Activated T-helper 17 cell treated with anti-CD3 and anti-CD28 coated beads, Interleukin-2, amount 50 U/mL, for 72 hours (primary cell): ENCODE measurements at regions not wholly inside any gene's neighbourhood (a gene's known extent, or its start where the extent isn't known, plus 50 kb on each side); places are given as distances from the start of the nearest gene placed in this dataset.
"Not testable (repeated sequence)": the region's sequence is repeated elsewhere in the genome, so short reads cannot be mapped to it uniquely, and the experiment has no call there.

Experiments used
- ATAC-seq: fragments of 150-1000 bp; cut with Tn5 transposase; replicated peaks from 2 replicates; pipeline ENCODE4 v1.10.0; 2021; ENCODE audit warnings: mild to moderate bottlenecking, moderate library complexity
- H3K27ac Mint-ChIP-seq: one replicate; pipeline ENCODE4 v1.8.0; 2022; ENCODE audit warnings: mixed read lengths
- H3K27me3 Mint-ChIP-seq: one replicate; pipeline ENCODE4 v1.8.0; 2022; ENCODE audit warnings: mixed read lengths
- H3K36me3 Mint-ChIP-seq: one replicate; pipeline ENCODE4 v1.8.0; 2022; ENCODE audit warnings: low read depth, mild to moderate bottlenecking, mixed read lengths
- H3K4me1 Mint-ChIP-seq: one replicate; pipeline ENCODE4 v1.8.0; 2022; ENCODE audit warnings: mixed read lengths
- H3K4me3 Mint-ChIP-seq: one replicate; pipeline ENCODE4 v1.8.0; 2022; ENCODE audit warnings: mild to moderate bottlenecking, mixed read lengths
- H3K9me3 Mint-ChIP-seq: one replicate; pipeline ENCODE4 v1.8.0; 2022; ENCODE audit warnings: mixed read lengths

- H3K27ac Mint-ChIP-seq: peak overlapping the region; percentile 83
- H3K4me1 Mint-ChIP-seq: peaks cover 38% of the 10 kb centered on the region
- H3K9me3 Mint-ChIP-seq: peaks cover 4% of the 10 kb centered on the region
- ATAC-seq: peak; percentile 92
- peak overlapping the region; percentile 70 for H3K4me3 Mint-ChIP-seq
- H3K36me3 Mint-ChIP-seq: no peaks in the 10 kb centered on the region
- H3K27me3 Mint-ChIP-seq: no peaks in the 10 kb centered on the region
These were observed 49.7 kb downstream of the SIPA1L2 start for GRCh38 chr1:232579958-232580941.

DNA sequence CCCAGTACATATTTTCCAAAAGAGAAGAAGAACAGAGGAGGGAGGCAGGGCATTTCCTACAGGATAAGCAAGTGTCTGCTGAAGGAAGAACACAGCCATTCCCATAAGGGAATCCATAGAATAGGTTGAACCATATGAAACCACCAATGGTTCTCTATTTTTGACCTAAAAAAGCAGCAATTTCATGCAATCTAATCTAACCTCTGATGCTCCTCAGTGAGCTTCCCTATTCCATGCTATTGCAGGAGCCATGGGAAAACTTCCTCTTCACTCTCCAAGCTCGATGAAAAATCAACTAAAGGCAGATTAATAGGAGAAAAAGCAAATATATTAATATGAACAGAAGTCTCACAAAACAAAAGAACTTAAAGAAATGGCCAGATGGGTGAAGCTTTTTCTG is 50.5 kb downstream of the SIPA1L2 start:
- H3K4me1 Mint-ChIP-seq: peaks cover 38% of the 10 kb centered on the region
- ATAC-seq: no peak
- peak overlapping the region; percentile 70 for H3K4me3 Mint-ChIP-seq
- no peaks in the 10 kb centered on the region for H3K27me3 Mint-ChIP-seq
- peak overlapping the region; percentile 83 for H3K27ac Mint-ChIP-seq
- no peaks in the 10 kb centered on the region for H3K36me3 Mint-ChIP-seq
- peaks cover 4% of the 10 kb centered on the region for H3K9me3 Mint-ChIP-seq

GRCh38 chr1:232578651-232579195 is 51.2 kb downstream of the SIPA1L2 start:
- peak overlapping the region; percentile 70 for H3K4me3 Mint-ChIP-seq
- H3K4me1 Mint-ChIP-seq: peaks cover 38% of the 10 kb centered on the region
- peak overlapping the region; percentile 83 for H3K27ac Mint-ChIP-seq
- no peaks in the 10 kb centered on the region for H3K27me3 Mint-ChIP-seq
- no peaks in the 10 kb centered on the region for H3K36me3 Mint-ChIP-seq
- H3K9me3 Mint-ChIP-seq: peaks cover 4% of the 10 kb centered on the region
- no peak for ATAC-seq

DNA sequence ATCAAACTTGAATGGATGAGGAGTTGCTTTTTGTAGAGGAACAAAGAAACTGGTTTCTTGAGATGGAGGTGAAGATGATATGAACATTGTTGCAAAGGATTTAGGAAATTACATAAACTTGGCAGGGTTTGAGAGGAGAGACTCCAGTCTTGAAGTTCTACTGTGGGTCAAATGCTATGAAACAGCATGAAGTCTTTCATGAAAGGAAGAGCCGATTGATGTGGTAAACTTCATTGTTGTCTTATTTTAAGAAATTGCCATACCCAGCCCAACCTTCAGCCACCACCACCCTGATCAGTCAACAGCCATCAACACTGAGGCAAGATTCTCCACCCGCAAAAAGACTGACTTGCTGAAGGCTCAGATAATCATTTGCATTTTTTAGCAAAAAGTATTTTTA is 52.2 kb downstream of the SIPA1L2 start:
- peaks cover 4% of the 10 kb centered on the region for H3K9me3 Mint-ChIP-seq
- no peak for ATAC-seq
- no peaks in the 10 kb centered on the region for H3K27me3 Mint-ChIP-seq
- H3K4me3 Mint-ChIP-seq: peak overlapping the region; percentile 11
- H3K27ac Mint-ChIP-seq: no peak overlapping the region
- H3K36me3 Mint-ChIP-seq: no peaks in the 10 kb centered on the region
- H3K4me1 Mint-ChIP-seq: peaks cover 38% of the 10 kb centered on the region

- H3K9me3 Mint-ChIP-seq: peaks cover 4% of the 10 kb centered on the region
- no peak for ATAC-seq
- no peaks in the 10 kb centered on the region for H3K36me3 Mint-ChIP-seq
- no peaks in the 10 kb centered on the region for H3K27me3 Mint-ChIP-seq
- H3K4me1 Mint-ChIP-seq: peaks cover 38% of the 10 kb centered on the region
- H3K4me3 Mint-ChIP-seq: no peak overlapping the region
- H3K27ac Mint-ChIP-seq: no peak overlapping the region
These were observed 53.4 kb downstream of the SIPA1L2 start for GRCh38 chr1:232576537-232576936.

GRCh38 chr1:232575763-232576040 is 54.2 kb downstream of the SIPA1L2 start:
- H3K4me1 Mint-ChIP-seq: peaks cover 38% of the 10 kb centered on the region
- no peak for ATAC-seq
- peak overlapping the region; percentile 52 for H3K4me3 Mint-ChIP-seq
- H3K9me3 Mint-ChIP-seq: peaks cover 4% of the 10 kb centered on the region
- H3K36me3 Mint-ChIP-seq: no peaks in the 10 kb centered on the region
- H3K27ac Mint-ChIP-seq: peak overlapping the region; percentile 34
- no peaks in the 10 kb centered on the region for H3K27me3 Mint-ChIP-seq

GRCh38 chr1:232574889-232575762 is 54.8 kb downstream of the SIPA1L2 start:
- Mint-ChIP-seq H3K36me3 (no peaks in the 10 kb centered on the region), H3K4me3 (peak overlapping the region; percentile 52), H3K27me3 (no peaks in the 10 kb centered on the region), H3K27ac (peak overlapping the region; percentile 34), H3K4me1 (peaks cover 35% of the 10 kb centered on the region), H3K9me3 (peaks cover 4% of the 10 kb centered on the region)
- ATAC-seq: peak; percentile 20

- H3K27ac Mint-ChIP-seq: no peak overlapping the region
- no peaks in the 10 kb centered on the region for H3K36me3 Mint-ChIP-seq
- H3K4me3 Mint-ChIP-seq: no peak overlapping the region
- H3K4me1 Mint-ChIP-seq: peaks cover 25% of the 10 kb centered on the region
- no peak for ATAC-seq
- H3K9me3 Mint-ChIP-seq: peaks cover 4% of the 10 kb centered on the region
- H3K27me3 Mint-ChIP-seq: no peaks in the 10 kb centered on the region
These were observed 55.9 kb downstream of the SIPA1L2 start for GRCh38 chr1:232574077-232574476.

DNA sequence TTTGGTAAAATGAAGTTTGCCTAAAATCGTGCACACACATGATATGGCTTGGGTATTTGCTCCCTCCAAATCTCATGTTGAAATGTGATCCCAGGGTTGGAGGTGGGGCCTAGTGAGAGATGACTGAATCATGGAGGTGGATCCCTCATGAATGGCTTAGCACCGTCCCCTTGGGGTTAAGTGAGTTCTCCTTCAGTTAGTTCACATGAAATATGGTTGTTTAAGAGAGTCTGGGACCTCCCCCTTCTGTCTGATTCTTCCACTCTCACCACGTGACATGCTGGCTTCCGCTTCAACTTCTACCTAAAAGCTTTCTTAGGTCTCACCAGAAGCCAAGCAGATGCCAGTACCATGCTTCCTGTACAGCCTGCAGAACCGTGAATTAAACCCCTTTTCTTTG is 58.4 kb downstream of the SIPA1L2 start:
- Mint-ChIP-seq H3K36me3 (no peaks in the 10 kb centered on the region), H3K4me3 (no peak overlapping the region), H3K27me3 (no peaks in the 10 kb centered on the region), H3K27ac (no peak overlapping the region), H3K9me3 (peaks cover 7% of the 10 kb centered on the region), H3K4me1 (peaks cover 15% of the 10 kb centered on the region)
- ATAC-seq: no peak

DNA sequence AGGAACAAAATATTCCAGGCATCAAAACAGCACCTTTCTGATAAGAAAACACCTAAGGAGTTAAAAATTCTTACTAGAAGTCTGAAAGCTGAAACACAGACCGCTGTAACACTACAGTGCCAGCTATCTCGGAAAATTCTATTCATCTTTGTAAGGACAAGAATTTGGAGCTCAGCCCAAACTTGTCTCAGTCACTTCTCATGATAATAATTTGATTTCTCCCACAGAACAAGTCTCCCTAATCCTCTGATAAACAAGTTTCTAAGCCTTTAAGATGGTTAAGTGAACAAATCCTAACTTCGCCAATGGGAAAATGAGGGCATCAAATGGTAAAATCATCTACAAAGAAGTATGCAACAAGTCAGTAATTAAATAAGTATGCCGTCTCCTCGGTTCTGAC is 59.9 kb downstream of the SIPA1L2 start:
- H3K4me3 Mint-ChIP-seq: no peak overlapping the region
- peaks cover 5% of the 10 kb centered on the region for H3K4me1 Mint-ChIP-seq
- H3K36me3 Mint-ChIP-seq: no peaks in the 10 kb centered on the region
- peaks cover 3% of the 10 kb centered on the region for H3K9me3 Mint-ChIP-seq
- no peak for ATAC-seq
- no peak overlapping the region for H3K27ac Mint-ChIP-seq
- no peaks in the 10 kb centered on the region for H3K27me3 Mint-ChIP-seq

- ATAC-seq, H3K27me3 Mint-ChIP-seq, H3K9me3 Mint-ChIP-seq, H3K27ac Mint-ChIP-seq, H3K4me3 Mint-ChIP-seq, H3K4me1 Mint-ChIP-seq, H3K36me3 Mint-ChIP-seq: not testable (repeated sequence)
These were observed 60.4 kb downstream of the SIPA1L2 start for GRCh38 chr1:232569554-232569921.

GRCh38 chr1:232568906-232569553 is 60.9 kb downstream of the SIPA1L2 start:
- Mint-ChIP-seq H3K27me3 (no peaks in the 10 kb centered on the region), H3K9me3 (peaks cover 3% of the 10 kb centered on the region), H3K4me3 (no peak overlapping the region), H3K36me3 (no peaks in the 10 kb centered on the region), H3K27ac (no peak overlapping the region), H3K4me1 (peaks cover 5% of the 10 kb centered on the region)
- no peak for ATAC-seq

- no peak for ATAC-seq
- H3K4me1 Mint-ChIP-seq: peaks cover 5% of the 10 kb centered on the region
- H3K9me3 Mint-ChIP-seq: peaks cover 3% of the 10 kb centered on the region
- H3K4me3 Mint-ChIP-seq: no peak overlapping the region
- no peak overlapping the region for H3K27ac Mint-ChIP-seq
- H3K27me3 Mint-ChIP-seq: no peaks in the 10 kb centered on the region
- H3K36me3 Mint-ChIP-seq: no peaks in the 10 kb centered on the region
These were observed 61.5 kb downstream of the SIPA1L2 start for GRCh38 chr1:232568331-232568852.

DNA sequence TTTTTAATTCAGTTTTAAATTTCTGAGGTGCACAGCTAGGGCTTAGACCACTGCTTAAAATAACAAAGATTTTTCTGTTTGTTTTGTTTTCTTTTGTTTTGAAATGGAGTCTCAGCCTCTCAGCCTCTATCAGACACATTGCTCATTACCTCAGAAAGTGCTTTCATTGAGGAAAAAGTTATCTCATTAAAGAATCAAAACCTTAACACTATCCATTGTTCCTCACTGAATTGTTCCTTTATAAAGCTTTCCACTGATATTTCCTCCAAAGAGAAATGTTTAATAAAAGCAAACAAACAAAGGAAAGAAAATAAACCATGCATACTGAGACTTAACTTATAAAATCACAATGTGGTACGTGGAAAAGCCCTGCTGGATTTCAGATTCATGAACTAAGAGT is 63.8 kb downstream of the SIPA1L2 start:
- H3K4me3 Mint-ChIP-seq: no peak overlapping the region
- ATAC-seq: no peak
- H3K27me3 Mint-ChIP-seq: no peaks in the 10 kb centered on the region
- H3K9me3 Mint-ChIP-seq: peaks cover 3% of the 10 kb centered on the region
- no peak overlapping the region for H3K27ac Mint-ChIP-seq
- no peaks in the 10 kb centered on the region for H3K36me3 Mint-ChIP-seq
- H3K4me1 Mint-ChIP-seq: peaks cover 5% of the 10 kb centered on the region
